ENCODE measurements at regions not wholly inside any gene's neighbourhood (a gene's known extent, or its start where the extent isn't known, plus 50 kb on each side); places are given as distances from the start of the nearest gene placed in this dataset.
A peak's percentile ranks its signal among the peaks of the same experiment; 100 is the strongest.

DNA sequence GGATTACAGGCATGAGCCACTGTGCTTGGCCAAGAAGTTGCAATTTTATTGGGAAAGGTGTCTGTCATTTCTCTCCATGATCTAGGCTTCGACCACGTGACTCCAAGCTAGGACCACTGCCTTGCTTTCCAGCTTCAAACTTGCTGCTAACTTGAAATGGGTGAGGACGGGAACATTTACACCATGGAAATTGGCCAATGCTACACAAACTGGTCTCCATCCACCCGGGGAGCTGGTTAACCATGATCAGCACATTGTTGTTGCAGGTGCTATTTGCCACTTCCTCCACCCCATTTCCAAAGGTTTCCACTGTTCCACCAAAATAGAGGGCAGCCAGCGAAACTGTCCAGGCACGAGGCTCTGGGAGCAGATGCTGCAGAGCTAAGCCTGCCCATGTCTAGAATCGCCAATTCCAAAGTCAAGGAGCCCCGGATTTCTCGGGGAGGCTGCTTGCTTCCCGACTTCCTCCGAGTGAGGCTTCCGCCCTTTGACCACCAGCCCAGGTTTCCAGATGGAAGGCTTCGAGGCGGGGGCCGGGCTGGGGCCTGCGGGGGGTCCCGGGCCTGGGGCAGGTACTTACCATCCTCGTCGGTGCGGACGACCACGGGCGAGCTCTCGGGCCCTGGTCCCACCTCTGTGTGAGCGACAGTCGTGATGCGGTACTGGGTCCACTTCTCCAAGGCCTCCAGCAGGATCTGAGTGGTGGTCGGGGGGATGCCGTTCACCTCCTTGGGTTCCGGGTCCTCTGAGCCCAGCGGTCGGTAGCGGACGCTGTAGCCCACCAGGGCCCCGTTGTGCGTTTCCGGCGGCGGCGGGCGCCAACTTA, 109.7 kb downstream of the PTPRS start:
- TF ChIP-seq, protein P1, sequence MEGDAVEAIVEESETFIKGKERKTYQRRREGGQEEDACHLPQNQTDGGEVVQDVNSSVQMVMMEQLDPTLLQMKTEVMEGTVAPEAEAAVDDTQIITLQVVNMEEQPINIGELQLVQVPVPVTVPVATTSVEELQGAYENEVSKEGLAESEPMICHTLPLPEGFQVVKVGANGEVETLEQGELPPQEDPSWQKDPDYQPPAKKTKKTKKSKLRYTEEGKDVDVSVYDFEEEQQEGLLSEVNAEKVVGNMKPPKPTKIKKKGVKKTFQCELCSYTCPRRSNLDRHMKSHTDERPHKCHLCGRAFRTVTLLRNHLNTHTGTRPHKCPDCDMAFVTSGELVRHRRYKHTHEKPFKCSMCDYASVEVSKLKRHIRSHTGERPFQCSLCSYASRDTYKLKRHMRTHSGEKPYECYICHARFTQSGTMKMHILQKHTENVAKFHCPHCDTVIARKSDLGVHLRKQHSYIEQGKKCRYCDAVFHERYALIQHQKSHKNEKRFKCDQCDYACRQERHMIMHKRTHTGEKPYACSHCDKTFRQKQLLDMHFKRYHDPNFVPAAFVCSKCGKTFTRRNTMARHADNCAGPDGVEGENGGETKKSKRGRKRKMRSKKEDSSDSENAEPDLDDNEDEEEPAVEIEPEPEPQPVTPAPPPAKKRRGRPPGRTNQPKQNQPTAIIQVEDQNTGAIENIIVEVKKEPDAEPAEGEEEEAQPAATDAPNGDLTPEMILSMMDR (IDR thresholded peaks at IDR 0.05; ENCODE audit: low read depth, low read length, missing control alignments), result no peak
- no peak for DNase-seq (ENCODE audit: extremely low read depth, low read depth)
- no peak overlapping the region for H3K4me3 ChIP-seq (replicated peaks; ENCODE audit: low read depth, low read length)

DNA sequence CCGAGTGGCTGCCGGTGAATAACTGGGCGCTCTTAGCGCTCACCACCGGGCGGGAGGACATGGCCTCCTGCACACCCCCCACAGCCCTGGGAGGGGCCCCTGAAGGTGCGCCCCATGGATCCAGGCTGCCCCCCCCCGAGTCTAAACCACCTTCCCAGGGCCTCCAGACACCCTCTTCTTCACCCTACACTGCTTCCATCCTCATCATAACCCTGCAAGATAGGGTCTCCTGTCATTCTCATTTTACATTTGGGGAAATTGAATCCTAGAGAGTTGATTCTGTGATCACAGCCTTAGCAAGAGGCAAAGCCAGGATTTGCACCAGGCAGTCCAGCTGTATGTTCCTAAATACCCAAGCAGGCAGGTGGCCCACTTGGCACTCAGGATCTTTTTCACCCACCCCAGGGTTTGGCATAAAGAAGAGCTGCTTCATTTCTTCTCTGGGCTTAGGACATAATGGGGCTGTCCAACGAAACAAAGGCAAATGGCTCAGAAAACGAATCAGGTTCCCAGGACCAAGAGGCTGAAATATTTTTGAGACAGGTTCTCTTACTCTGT, 110.8 kb downstream of the PTPRS start:
- no peak for DNase-seq (ENCODE audit: extremely low read depth, low read depth)
- H3K4me3 ChIP-seq (replicated peaks; ENCODE audit: low read depth, low read length), result no peak overlapping the region
- TF ChIP-seq, protein P1 (IDR thresholded peaks at IDR 0.05; ENCODE audit: low read depth, low read length, missing control alignments), result no peak

DNA sequence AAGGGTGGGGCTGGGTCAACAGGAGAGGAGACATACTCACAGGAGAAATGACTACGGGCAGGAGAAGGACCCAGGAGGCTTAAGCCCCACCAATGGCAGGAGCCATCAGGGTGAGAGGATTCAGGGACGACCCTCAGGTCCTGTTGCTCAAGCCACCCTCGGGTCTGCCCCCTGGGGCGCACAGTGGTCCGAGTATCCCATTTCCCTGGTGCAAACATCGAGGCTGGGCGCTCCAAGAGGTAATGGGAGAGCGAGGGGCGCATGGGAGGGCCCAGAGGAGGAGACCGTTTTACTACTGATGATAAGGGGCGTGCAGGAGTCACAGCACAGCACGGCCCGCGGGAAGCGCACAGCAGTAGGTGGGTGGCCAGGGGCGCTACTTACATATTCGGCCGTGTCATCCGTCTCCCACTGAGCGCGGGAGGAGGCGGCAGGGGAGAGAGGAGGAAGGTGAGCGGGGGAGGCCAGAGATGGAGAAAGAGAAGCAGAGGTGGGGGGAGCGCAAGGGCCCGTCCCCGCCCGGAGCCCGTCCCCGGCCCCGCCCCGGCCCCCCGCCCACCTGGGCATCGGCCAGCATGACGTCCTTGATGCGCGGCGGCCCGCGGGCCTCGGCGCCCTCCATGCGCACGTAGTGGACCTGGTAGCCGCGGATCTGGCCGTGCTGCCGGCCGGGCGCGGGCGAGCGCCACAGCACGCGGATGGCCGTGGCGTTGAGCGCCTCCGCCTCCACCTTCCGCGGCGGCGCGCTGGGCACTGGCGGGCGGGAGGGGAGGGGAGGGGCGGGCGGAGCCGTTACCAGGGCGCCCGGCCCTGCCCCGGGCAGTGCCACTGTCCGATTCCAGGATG, 111.5 kb downstream of the PTPRS start:
- no peak for DNase-seq (ENCODE audit: extremely low read depth, low read depth)
- TF ChIP-seq, protein P1 (IDR thresholded peaks at IDR 0.05; ENCODE audit: low read depth, low read length, missing control alignments), result no peak
- no peak overlapping the region for H3K4me3 ChIP-seq (replicated peaks; ENCODE audit: low read depth, low read length)

DNA sequence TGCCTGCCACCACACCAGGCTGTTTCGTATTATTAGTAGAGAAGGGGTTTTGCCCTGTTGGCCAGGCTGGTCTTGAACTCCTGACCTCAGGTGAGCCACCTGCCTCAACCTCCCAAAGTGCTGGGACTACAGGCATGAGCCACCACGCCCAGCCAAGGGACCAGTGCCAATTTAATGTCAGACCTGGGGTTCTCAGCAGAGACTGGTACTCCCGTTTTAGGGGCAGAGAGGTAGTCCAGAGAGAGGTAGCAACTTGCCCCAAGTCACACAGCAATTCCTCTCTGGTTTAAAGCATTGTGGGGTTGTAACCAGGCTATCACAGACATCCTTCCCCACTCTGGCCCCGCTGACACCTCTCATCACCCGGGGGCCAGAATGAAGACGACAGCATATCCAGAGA, 112.1 kb downstream of the PTPRS start:
- H3K4me3 ChIP-seq (replicated peaks; ENCODE audit: low read depth, low read length), result no peak overlapping the region
- TF ChIP-seq, protein P1 (IDR thresholded peaks at IDR 0.05; ENCODE audit: low read depth, low read length, missing control alignments), result no peak
- DNase-seq (ENCODE audit: extremely low read depth, low read depth), result no peak

DNA sequence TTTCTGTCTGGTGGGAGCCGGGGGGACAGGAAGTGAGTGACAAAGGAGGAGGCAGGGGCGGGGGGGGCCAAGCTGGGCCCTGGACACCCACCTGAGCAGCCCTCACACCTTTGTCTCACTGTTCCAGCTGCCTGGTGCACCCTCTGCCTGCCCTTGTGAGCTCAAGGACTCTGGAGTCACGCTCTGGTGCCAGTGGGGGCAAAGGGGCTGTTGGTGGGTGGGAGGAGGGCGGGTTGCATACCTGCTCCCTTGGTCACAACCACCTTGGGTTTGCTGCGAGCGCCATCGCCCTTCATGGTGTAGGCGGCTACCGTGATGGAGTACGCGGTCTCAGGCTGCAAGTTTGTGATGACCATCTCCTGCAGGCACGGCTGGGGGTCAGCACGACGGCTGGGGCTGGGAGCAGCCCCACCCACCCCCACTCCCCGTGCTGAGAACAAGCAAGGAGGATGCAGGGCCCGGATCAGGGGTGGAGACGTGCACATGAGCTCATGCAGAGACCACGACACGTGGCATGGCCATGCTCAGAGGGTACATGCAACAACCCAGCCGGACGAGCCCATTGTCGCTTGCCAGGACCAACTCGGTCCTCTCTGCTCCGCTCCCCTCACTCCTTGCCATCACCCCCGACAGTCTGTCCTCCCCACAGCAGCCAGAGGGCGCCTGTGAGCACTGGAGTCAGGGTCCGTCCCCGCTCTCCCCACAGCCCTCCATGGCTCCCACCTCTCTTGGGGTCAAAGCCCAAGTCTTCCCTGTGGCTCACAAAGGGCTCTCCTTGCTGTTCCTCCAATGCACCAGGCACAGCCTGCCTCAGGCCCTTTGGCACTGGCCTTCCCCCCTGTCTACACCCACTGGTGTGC, 114.9 kb downstream of the PTPRS start:
- DNase-seq (ENCODE audit: extremely low read depth, low read depth), result no peak
- no peak overlapping the region for H3K4me3 ChIP-seq (replicated peaks; ENCODE audit: low read depth, low read length)
- TF ChIP-seq, protein P1 (IDR thresholded peaks at IDR 0.05; ENCODE audit: low read depth, low read length, missing control alignments), result peak; percentile 66

DNA sequence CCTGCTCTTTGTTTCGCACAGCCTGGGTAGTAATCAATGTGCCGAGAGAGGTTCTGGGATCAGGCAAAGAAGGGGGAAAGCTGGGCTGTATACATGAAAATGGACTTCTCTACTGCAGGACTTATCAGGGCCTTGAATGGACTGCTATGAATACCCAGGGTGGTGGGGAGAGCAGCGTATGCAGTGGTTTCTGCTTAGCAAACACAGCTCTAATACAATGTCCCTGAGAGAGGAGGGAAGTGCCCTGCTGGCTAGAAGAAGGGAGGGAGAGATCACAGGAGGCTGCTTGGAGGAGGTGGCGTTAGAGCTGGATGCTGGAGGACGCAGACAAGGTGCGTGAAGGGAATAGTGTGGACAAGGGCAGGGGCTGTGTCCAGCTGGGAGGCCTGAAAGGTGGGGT, 116.1 kb downstream of the PTPRS start:
- TF ChIP-seq, protein P1 (IDR thresholded peaks at IDR 0.05; ENCODE audit: low read depth, low read length, missing control alignments), result no peak
- no peak overlapping the region for H3K4me3 ChIP-seq (replicated peaks; ENCODE audit: low read depth, low read length)
- DNase-seq (ENCODE audit: extremely low read depth, low read depth), result no peak

Measured in HFF-Myc (cell line).